ENCODE measurements at regions not wholly inside any gene's neighbourhood (a gene's known extent, or its start where the extent isn't known, plus 50 kb on each side); places are given as distances from the start of the nearest gene placed in this dataset.
"Not testable (repeated sequence)": the region's sequence is repeated elsewhere in the genome, so short reads cannot be mapped to it uniquely, and the experiment has no call there.

- DNase-seq, result not testable (repeated sequence)
These were observed 958.3 kb downstream of the LTN1 start for GRCh38 chr21:28034334-28034733.

DNA sequence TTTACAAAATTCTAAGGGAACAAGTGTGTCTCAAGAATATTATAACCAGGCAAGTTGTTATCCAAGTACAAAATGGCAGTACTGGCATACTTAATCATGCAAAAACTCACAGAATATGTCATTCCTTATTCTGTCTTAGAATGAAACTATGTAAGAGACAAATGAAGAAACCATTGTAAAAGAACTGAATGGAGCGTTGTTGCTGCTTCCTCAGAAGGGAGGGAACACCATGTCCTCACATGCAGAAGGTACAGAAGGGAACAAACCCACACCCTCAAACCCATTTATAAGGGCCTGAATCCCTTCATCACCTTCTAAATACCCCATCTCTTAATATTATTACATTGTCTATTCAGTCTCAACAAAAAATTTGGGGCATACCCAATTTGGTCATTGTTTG is 960.0 kb downstream of the LTN1 start:
- not testable (repeated sequence) for DNase-seq

DNA sequence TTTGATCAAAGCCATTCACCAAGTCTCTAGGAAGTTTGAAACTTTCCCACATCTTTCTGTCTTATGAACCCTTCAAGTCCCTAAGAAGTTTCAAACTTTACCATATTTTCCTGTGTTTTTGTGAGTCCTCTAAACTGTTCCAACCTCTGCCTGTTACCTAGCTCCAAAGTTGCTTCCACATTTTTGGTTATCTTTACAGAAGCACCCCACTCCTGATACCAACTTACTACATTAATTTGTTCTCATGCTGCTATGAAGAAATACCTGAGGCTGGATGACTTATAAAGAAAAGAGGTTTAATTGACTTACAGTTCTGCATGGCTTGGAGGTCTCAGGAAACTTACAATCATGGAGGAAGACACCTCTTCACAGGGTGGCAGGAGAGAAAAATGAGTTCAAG is 961.6 kb downstream of the LTN1 start:
- DNase-seq, result not testable (repeated sequence)

GRCh38 chr21:28025111-28025510 is 967.6 kb downstream of the LTN1 start:
- no peak for DNase-seq

DNA sequence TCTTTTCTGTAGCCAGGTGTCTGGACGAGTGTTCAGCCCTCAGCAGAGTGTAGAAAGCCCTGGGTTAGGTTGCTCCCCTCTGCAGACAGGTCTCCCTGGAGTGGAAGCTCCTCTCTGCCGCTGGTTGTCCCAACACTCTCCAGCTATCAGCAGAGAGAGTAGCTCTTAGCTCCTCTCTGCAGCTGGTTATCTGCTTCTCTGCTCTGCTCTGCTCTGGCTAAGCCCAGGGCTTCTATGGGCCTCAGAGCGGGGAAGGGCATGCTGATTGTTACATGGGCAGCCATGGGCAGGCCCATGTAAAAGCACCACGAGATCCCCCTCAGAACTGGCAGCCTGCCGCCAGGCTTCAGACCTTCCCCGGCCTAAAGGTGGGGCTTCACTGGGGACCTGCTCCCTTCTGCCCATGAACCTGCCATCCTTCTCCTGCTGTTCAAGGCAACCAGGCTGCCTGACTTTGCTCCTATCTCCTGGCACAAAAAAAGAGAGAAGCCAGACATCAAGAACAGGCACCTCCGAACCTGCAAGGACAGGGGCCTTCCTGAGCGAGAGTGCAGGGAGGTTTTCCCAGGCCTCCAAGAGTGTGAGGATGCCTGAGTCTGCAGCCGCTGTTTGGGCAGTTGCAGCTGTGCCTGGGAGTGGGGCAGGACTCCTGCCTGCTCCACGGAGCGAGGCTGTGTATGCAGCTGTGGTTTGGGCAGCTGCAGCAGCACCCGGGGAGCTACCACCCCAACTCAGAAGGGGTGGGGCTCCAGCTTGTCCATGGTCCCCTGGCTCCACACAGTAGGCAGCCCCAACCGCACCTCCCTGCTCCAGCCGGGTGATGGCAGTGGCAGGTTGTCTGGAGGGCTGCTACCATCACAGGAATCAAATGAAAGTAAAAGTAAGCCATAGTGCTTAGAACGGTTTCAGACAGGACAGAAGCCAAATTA is 973.7 kb downstream of the LTN1 start:
- no peak for DNase-seq

DNA sequence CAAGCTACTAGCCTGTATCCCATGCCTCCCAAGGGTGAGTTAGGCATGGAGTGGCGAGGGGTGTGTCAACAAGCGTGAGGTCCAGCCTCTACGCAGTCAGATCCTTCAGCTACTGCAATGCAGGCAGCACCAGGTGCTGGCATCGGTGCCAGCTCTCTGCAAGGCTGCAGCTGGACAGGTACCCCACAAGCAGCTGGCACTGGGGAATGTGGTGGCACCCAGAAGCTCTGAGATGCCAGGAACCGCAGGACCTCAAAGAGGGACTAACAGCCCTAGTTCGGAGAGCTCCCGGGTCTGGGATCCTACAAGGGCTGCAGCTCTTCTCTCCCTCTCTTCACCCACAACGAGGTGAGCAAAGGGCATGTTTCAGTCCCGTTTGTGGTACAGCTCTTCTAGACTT is 974.5 kb downstream of the LTN1 start:
- DNase-seq, result no peak

GRCh38 chr21:28016571-28016970 is 976.1 kb downstream of the LTN1 start:
- DNase-seq, result no peak

DNA sequence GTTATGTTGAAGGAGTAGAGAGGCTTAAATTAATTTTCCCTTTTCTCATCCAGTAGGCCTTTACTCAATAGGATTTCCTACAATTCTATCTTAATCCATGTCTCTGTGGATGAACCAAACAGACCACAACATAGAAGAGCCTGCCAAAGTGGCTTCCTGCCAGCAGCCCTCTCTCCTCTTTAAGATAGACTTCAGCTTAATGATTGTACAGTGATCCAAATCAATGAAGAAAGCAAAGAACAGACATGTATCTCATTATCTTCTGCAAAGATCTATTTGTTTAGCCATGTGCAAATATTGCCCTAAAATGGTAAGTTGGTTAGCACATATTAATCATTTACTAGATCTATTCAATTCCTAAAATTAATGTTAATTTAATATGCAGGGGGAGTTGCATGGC is 979.6 kb downstream of the LTN1 start:
- DNase-seq, result not testable (repeated sequence)

GRCh38 chr21:28011970-28012369 is 980.7 kb downstream of the LTN1 start:
- DNase-seq, result not testable (repeated sequence)

- peak; percentile 97 for DNase-seq
These were observed 984.4 kb downstream of the LTN1 start for GRCh38 chr21:28008245-28008644.

DNA sequence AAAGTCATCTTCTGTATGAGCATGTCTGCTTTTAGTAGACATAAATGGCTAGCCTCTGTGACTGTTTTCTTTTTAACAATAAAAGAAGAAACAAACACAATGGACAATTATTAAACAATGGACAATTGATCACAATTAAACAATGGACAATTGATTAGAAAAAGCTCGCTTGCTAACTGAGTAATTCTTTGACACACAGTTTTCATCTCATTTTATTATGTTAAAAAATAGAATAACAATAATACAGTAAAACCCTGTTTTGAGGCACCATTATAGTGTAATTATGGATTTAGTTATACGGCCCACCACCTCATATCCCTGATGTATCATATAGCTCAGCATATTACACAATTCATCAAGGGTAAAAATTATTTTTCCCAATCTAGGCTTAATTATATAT is 989.0 kb downstream of the LTN1 start:
- not testable (repeated sequence) for DNase-seq

- DNase-seq, result not testable (repeated sequence)
These were observed 995.8 kb downstream of the LTN1 start for GRCh38 chr21:27996906-27997305.

DNA sequence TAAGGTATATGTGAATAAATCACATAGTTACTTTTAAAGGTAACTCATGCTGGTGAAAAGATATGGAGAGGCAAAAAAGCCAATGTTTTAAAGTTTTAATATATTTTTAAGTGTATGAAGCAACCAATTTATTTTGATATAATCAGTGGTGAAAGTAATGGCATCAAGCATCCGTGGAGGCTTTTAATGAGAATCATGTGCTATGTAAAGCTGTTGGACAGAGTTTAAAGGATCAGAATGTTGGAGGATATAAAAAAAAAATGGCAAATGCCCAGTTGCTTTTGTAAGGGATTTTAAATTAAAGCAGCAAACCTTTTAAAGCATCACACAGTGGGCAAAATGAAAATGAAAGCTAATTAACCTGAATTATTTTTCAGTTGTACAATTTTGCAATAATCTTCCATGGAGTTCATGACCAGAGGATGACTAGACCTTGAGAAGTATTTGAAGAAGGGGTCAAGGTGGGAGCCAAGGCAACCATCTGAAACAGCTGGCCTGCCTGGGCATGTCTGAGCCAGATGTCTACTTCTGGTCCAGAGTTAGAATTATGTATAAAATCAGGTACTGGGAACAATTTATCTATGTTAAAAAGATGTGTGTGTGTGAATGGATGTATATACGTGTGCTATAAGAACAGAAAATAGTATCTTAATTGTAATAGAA is 1007.9 kb downstream of the LTN1 start:
- DNase-seq, result not testable (repeated sequence)

DNA sequence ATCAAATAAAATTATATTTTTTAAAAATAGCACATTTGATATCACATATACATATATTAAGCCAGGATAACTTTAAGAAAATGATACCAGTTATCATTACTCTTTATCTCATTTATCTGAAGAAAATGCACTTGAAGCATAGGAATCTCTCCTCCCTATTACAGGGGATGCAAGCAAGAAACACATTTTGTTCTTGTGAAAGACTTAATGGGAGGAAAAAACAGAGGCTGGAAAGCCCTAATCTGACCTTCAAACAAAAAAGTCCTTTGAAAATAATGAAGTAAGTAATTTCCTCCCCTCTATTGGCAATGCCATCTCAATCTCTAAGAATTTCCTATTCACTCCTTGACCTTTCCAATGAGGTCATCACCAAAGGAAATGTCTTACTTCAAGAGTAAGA is 1012.6 kb upstream of the ADAMTS5 start:
- DNase-seq, result not testable (repeated sequence)

DNA sequence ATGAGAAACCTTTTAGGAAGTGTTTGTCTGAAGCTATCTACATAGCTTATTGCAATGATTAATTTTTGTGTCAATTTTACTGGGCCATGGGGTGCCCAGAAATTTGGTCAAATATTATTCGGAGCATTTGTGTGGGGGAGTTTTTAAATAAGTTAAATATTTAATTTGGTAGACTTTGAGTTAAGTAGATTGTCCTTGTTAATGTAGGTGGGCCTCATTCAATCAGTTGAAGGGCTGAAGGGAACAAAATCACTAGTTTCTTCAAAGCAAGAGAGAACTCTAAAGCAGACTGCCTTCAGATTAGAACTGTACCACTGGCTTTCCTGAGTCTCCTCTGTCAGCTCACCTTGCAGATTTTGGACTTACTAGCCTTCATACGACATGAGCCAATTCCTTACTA is 1008.6 kb upstream of the ADAMTS5 start:
- no peak for DNase-seq

DNA sequence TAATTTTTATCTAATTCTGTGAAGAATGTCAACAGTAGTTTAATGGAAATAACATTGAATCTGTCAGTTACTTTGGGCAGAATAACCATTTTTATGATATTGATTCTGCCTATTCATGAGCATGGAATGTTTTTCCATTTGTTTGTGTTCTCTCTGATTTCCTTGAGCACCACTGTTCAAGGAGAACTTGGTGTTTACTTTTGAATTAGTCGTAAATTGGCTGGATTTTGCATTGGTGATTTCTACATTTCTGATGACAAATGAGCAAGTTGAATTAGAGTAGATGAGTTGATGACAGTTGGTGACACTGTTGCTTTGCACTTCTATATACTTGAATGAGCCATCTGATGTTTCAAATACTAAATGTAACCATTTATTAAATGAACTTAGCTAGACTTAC is 1007.3 kb upstream of the ADAMTS5 start:
- DNase-seq, result not testable (repeated sequence)

DNA sequence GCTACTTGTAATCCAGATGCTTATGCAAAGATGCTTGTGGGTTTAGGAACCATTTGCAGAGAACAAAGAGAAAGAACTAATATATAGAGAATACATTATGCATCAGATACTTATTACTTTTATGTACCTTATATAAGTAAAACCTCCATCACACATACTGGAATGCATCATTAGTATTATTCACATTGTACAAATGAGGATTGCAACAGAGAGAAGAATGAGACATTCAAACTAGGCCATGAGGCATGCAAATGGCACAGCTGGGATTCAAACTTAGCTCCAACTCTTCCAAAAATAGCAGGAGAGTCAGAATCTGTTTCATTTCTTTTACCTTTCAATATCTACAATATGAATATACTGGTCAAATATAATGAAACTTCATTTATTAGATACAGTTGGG is 1001.4 kb upstream of the ADAMTS5 start:
- DNase-seq, result not testable (repeated sequence)

- no peak for DNase-seq
These were observed 987.8 kb upstream of the ADAMTS5 start for GRCh38 chr21:27954543-27955165.

DNA sequence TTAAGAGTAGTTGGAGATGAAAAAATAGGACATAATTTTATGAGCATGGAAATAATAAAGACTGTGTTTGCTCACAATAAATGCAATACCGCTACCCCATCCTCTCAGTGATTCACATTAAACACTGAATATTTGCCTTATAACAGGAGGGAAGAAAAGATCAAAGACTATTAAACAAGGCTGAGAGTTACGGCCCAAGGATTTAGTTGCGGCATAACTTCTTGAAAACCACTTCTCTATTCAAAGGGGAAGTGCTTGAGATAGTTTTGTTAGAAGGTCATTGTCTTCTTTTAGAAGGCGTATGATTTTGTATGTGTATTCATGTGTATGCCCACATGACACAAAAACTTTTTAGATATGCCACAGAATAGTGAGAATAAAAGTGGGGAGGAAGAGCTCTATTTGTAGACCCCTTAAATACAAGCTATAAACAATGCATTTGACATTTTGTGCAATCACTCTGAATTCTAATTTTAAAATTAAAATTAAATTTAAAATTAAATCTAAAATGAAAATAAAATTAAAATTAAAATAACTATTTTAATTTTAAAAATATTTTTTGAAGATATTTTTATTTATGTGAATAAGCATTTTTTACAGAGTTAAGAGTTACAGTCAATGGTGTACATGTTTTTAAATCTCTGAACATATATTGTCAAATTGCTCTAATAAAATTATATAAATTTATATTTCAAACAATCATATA is 986.6 kb upstream of the ADAMTS5 start:
- DNase-seq, result no peak

- DNase-seq, result not testable (repeated sequence)
These were observed 982.2 kb upstream of the ADAMTS5 start for GRCh38 chr21:27949093-27949492.

- DNase-seq, result not testable (repeated sequence)
These were observed 963.4 kb upstream of the ADAMTS5 start for GRCh38 chr21:27930108-27930767.

DNA sequence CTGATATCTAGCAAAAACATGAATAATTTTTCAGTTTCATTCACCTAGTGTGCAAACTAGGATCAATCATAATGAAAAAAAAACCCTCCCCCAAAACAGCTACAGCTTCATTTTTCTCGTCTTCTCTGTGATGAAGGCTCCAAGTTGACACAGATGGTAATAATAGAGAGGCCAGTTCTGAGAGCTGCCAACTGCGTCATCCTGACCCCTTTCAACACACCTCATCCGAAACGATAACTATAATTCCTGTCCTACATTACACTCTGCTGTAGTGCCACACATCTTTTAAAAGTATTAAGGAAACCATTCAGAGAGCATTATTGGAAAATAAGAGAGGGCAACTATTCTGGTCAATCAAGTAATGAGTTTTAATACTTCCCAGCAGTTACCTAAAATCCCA is 962.3 kb upstream of the ADAMTS5 start:
- not testable (repeated sequence) for DNase-seq

Measured in NCI-H524 treated with DMSO at 0.1 percent for 48 hours (cell line).